ENCODE measurements at regions not wholly inside any gene's neighbourhood (a gene's known extent, or its start where the extent isn't known, plus 50 kb on each side); places are given as distances from the start of the nearest gene placed in this dataset.
"Not testable (repeated sequence)": the region's sequence is repeated elsewhere in the genome, so short reads cannot be mapped to it uniquely, and the experiment has no call there.

DNA sequence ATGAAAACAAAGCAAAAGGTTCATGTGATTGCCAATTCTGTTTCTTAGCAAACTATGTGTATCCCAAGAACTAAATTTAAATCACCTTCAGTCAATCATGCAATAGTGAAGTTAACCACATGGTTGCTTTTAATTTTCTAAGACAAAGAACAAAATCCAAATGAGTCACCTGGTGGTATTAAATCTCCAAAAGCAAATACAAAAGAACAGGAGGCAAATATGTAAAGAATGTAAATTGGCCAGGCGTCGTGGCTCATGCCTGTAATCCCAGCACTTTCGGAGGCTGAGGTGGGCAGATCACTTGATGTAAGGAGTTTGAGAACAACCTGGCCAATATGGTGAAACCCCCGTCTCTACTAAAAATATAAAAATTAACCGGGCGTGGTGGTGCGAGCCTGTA is 54.2 kb upstream of the PIK3R4 start:
- DNase-seq = no peak

GRCh38 chr3:130801473-130801872 is 54.8 kb upstream of the PIK3R4 start:
- no peak for DNase-seq

DNA sequence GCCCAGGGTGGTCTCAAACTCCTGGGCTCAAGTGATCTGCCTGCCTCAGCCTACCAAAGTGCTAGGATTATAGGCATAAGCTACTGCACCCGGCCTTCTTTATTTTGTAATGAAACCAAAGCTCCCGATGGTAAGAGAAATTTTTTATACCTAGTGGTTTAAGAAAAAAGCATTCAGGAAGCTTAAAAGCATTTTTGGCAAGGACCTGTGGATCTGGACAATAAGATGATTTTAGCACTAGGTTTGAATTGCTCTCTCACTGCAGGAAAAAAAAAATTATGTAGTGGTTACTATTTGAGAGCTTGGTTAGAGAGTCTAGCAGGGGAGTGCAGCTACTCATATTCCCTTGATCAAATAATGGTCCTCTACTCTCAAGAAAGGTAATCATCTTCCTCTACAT is 64.9 kb upstream of the PIK3R4 start:
- DNase-seq = no peak

DNA sequence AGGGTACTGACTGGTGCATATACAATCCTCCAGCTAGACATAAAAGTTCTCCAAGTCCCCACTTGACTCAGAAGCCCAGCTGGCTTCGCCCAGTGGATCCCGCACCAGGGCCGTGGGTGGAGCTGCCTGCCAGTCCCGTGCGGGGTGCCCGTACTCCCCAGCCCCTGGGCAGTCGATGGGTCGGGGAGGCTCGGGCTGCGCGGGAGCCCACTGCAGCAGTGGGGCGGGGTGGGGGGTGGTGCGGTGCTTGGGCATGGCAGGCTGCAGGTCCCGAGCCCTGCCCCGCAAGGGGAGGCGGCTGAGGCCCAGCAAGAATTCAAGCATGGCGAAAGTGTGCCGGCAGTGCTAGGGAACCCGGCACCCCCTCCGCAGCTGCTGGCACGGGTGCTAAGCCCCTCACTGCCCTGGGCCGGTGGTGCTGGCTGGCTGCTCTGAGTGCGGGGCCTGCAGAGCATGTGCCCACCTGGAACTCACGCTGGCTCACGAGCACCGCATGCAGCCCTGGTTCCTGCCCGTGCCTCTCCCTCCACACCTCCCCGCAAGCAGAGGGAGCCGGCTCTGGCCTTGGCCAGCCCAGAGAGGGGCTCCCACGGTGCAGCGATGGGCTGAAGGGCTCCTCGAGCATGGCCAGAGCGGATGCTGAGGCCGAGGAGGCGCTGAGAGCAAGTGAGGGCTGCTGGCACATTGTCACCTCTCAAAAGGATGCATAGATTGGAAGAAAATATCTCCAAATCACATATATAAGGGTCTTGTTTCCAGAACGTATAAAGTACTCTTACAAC is 68.3 kb upstream of the PIK3R4 start:
- DNase-seq = no peak

DNA sequence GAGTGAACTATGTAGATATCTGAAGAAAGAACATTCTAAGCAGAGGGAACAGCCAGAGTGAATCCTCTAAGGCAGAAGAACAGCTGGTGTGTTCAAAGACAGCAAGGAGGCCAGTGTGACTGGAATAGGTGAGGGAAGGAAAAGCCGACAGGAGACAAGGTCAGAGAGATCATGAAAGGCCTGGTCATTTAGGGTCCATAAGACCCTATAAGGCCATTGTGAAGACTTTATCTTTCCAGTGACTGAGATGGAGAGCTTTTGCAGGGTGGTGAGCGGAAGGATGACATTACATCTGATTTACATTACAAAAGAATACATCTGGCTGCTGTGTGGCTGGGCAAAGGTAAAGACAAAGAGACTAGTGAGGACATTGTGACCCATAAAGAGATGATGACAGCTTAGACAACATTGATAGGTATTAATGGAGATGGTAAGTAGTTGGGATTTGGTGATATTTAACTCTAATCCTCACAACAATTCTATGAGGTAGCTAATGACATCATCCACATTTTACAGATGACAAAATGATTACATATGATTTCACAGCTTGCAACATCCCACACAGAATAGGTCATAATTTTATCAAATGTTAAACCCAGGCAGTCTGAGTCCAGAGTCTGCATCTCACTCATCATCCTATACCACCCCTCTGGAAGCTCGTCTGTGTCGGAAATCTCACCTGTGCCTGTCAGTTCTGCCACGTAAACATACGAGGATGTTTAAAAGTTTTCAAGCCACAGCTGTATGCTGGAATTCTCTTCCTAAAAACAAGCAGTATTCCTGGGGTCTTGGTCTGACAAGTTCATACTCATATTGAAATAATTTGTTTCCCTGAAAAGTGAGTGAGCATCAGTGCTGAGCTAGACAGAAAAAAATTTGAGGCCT is 70.2 kb upstream of the PIK3R4 start:
- DNase-seq = no peak

- not testable (repeated sequence) for DNase-seq
Observed at GRCh38 chr3:130818066-130818465, 71.4 kb upstream of the PIK3R4 start.

DNA sequence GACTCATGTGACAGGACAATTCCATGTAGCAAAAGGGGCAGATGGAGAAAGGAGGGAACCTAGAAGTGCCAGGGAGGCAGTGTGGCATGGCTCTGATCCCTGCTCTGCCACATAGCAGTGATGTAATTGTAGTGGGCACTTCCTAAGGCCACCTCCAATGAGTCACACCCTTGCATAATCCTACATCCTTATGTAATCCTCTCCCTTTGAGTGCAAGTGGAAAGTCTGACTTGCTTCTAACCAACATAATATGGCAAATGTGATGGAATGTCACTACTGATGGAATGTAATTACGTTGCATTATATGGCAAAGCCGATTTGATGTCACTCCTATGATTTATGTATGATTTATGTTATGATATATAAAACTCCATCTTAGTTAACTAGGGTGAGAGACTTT is 72.9 kb upstream of the ATP2C1 start:
- no peak for DNase-seq

DNA sequence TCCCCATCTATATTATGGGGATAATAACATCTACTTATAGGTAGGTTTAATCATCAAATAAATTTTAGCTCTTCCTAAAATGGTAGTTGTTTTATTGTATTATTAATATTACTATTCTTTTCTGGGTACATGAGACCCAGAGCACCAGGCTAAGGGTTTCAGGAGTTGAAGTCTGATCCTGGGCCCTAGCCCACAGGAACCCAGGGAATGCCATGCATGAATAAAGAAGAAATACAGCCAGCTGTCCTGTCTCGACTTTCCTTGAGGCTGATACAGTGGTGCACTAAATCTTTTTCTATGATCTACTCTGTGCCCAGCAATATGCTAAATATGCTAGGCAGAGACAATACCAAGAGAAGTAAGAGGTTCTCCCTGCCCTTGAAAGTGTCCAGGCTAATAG is 72.1 kb upstream of the ATP2C1 start:
- DNase-seq = no peak

GRCh38 chr3:130823241-130823884 is 70.5 kb upstream of the ATP2C1 start:
- DNase-seq = no peak

GRCh38 chr3:130823996-130824395 is 69.9 kb upstream of the ATP2C1 start:
- DNase-seq = no peak

DNA sequence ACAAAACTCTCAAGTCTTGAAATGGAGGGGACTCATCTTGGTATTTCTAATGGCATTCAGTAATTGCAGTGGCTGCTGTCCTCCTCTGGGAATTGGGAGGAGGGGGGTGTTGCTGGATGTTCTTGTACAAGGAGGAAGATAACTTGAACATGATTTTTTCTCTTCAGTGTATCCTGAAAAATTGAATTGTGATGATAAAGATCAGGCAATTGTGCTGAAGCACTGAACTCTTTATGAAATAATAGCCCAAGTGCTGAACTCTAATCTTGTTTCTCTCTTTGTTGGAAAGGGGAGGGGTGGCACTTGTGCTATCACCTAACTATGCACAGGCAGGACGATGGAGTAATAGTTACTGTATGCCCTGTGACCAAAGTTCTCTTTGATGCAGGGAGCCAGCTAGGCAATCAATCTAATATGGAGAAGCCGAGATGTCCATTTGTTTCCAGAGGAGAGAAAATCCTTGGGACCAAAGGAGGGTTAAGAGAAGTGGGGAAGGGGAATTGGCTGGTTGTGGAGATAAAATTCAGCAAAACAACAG is 68.1 kb upstream of the ATP2C1 start:
- DNase-seq = no peak

- no peak for DNase-seq
Observed at GRCh38 chr3:130826516-130827182, 67.2 kb upstream of the ATP2C1 start.

DNA sequence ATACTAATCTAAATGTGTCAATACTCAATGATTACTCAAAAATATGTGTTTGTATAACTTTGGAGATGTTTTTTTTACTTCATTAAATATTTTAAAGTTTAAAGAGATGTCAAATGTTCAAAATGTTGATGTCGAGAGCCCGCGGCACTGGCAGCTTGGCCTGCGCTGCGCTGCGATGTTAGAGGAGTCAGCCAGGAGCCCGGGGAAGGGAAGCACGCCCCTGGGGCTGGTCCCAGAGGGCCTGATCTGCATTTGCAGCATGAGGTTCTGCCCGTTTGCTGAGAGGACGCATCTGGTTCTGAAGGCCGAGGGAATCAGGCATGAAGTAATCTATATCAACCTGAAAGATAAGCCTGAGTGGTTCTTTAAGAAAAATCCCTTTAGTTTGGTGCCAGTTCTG is 66.4 kb upstream of the ATP2C1 start:
- no peak for DNase-seq

- DNase-seq = no peak
Observed at GRCh38 chr3:130828948-130829947, 64.6 kb upstream of the ATP2C1 start.

DNA sequence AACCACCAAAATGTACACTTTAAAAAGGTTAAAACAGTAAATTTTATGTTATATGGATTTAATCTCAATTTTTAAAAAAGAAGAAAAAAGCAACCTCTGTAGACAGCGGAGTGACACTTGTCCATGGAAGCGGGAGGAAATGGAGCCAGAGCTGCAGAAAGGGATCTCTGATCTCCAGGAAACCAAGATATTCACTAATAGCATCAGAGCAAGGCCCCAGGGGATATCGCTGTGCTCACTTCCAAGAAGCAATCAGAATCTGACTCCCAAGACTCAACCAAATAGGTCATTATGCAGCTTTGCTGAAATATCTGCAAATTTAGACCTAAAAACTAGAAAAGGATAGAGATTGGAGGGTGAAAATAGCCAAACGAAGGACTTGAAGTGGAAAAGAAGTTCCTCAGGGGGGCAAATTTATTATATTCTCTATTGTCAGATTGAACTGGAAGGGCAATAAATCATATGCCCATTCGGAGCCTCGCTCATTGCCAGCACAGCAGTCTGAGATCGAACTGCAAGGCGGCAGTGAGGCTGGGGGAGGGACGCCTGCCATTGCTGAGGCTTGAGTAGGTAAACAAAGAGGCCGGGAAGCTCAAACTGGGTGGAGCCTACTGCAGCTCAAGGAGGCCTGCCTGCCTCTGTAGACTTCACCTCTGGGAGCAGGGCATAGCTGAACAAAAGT is 62.0 kb upstream of the ATP2C1 start:
- no peak for DNase-seq

DNA sequence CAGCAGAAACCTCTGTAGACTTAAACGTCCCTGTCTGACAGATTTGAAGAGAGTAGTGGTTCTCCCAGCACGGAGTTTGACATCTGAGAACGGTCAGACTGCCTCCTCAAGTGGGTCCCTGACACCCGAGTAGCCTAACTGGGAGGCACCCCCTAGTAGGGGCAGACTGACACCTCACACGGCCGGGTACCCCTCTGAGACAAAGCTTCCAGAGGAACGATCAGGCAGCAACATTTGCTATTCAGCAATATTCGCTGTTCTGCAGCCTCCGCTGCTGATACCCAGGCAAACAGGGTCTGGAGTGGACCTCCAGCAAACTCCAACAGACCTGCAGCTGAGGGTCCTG is 61.5 kb upstream of the ATP2C1 start:
- not testable (repeated sequence) for DNase-seq

GRCh38 chr3:130834476-130834875 is 59.4 kb upstream of the ATP2C1 start:
- no peak for DNase-seq

DNA sequence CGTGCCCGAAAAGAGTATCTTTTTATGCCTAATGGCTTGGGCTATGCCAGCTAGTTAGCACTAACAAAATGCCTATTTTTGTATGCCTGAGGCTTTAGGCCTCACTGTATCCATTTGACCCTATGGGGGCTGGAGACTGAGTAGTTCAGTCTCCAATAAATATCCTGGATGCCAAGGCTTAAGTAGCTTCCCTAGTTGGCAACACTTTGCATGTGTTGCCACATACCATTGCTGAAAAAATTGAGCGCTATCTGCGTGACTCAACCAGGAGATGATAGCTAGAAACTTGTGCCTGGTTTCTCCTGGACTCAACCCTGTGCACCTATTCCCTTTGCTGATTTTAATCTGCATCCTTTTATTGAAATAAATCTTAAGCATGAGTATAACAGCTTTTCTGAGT is 58.4 kb upstream of the ATP2C1 start:
- no peak for DNase-seq

GRCh38 chr3:130838898-130839600 is 54.8 kb upstream of the ATP2C1 start:
- DNase-seq = no peak

DNA sequence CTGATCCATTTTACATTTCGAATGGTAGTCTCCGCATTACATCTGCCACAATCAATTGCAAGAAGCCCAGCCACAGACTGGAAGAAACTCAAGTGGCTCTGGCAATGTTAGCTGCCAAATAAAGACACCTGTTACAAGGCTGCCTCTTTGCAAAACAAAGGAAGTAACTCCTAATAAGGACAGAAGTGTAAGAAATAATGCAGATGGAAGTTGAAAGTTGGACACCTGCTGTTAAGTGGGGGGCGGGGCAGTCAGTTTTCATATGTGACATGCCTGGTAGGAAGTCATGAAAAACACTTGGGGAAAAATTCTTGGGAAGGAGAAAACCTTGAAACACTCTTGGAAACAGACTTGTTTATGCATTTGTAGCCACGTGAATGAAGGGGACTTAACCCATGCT is 54.1 kb upstream of the ATP2C1 start:
- peak; percentile 75 for DNase-seq

All from NCI-H510A treated with DMSO at 0.1 percent for 48 hours (cell line).